ENCODE measurements at regions not wholly inside any gene's neighbourhood (a gene's known extent, or its start where the extent isn't known, plus 50 kb on each side); places are given as distances from the start of the nearest gene placed in this dataset.

- TF ChIP-seq GATA2 (IDR thresholded peaks at IDR 0.05; ENCODE audit: low read depth, low read length) (no peak), GATA3 (IDR thresholded peaks at IDR 0.05; ENCODE audit: low read depth, low read length) (no peak)
Observed at GRCh38 chr1:30036229-30036547, 687.2 kb downstream of the MATN1 start.

All from SH-SY5Y (cell line).